OCI-LY7 (cell line): ENCODE measurements at regions not wholly inside any gene's neighbourhood (a gene's known extent, or its start where the extent isn't known, plus 50 kb on each side); places are given as distances from the start of the nearest gene placed in this dataset.
A peak's percentile ranks its signal among the peaks of the same experiment; 100 is the strongest.
"Not testable (repeated sequence)": the region's sequence is repeated elsewhere in the genome, so short reads cannot be mapped to it uniquely, and the experiment has no call there.

ENCODE experiments used
- BruUV-seq: library from RNA; stranded (reverse); fragments of 400-500 nt; replicated peaks from 2 replicates; lab custom pipeline; 2021; lab: Mats Ljungman, UMichigan
- CTCF ChIA-PET: fragments of 300-600 bp; sonication (Branson Sonifier 250); formaldehyde crosslinking; loops from one replicate; lab custom pipeline; 2022; ENCODE audit warnings: antibody characterized with exemption; ENCODE audit not compliant: unreplicated experiment; lab: Charles Lee
- POLR2A ChIA-PET: fragments of 300-600 bp; sonication (Branson Sonifier 250); formaldehyde crosslinking; loops from one replicate; lab custom pipeline; 2022; ENCODE audit warnings: antibody characterized with exemption; lab: Charles Lee
- DNase-seq: peaks from one replicate; pipeline ENCODE4 v3.0.0-alpha.2; 2015; ENCODE audit warnings: low spot score
- H2AFZ ChIP-seq: fragments of 200-600 bp; sonication (generic), shearing (Covaris generic); 2 replicates; pipeline ENCODE4 v1.6.1; 2014; ENCODE audit warnings: mild to moderate bottlenecking, antibody characterized with exemption, low read length, moderate library complexity
- H3K27ac ChIP-seq: fragments of 200-600 bp; sonication (generic); 2 replicates; pipeline ENCODE4 v1.5.1; 2014; ENCODE audit warnings: mixed run types, low read depth, mild to moderate bottlenecking, moderate library complexity, low read length, inconsistent platforms; ENCODE audit not compliant: poor library complexity, severe bottlenecking
- H3K36me3 ChIP-seq: fragments of 200-600 bp; sonication (generic); 2 replicates; pipeline ENCODE4 v1.6.1; 2014; ENCODE audit warnings: mild to moderate bottlenecking, antibody characterized with exemption, low read length, moderate library complexity, mixed read lengths; ENCODE audit not compliant: insufficient read depth
- H3K4me1 ChIP-seq: fragments of 200-600 bp; sonication (generic); 2 replicates; pipeline ENCODE4 v1.5.1; 2014; ENCODE audit warnings: mild to moderate bottlenecking, low read length; ENCODE audit not compliant: insufficient read depth, poor library complexity, severe bottlenecking
- H3K4me2 ChIP-seq: fragments of 200-600 bp; sonication (generic); 2 replicates; pipeline ENCODE4 v1.6.1; 2014; ENCODE audit warnings: mild to moderate bottlenecking, low read length
- H3K4me3 ChIP-seq: fragments of 200-600 bp; sonication (generic); 2 replicates; pipeline ENCODE4 v1.5.1; 2014; ENCODE audit warnings: mild to moderate bottlenecking, low read depth, low read length; ENCODE audit not compliant: poor library complexity, severe bottlenecking
- H3K79me2 ChIP-seq: fragments of 200-600 bp; sonication (generic); 2 replicates; pipeline ENCODE4 v1.6.1; 2016; ENCODE audit warnings: low read depth, mild to moderate bottlenecking, low read length, moderate library complexity, mixed read lengths; ENCODE audit not compliant: insufficient read depth
- H3K9me2 ChIP-seq: fragments of 200-600 bp; sonication (generic); 2 replicates; pipeline ENCODE4 v1.6.1; 2016; ENCODE audit warnings: mild to moderate bottlenecking, low read length, mixed read lengths; ENCODE audit not compliant: insufficient read depth
- H3K9me3 ChIP-seq: fragments of 200-600 bp; sonication (generic); 2 replicates; pipeline ENCODE4 v1.6.1; 2014; ENCODE audit warnings: mild to moderate bottlenecking, mixed run types, low read length, mixed read lengths
- H4K20me1 ChIP-seq: fragments of 200-600 bp; sonication (generic); 2 replicates; pipeline ENCODE4 v1.6.1; 2014; ENCODE audit warnings: mild to moderate bottlenecking, antibody characterized with exemption, low read length, moderate library complexity, mixed read lengths; ENCODE audit not compliant: insufficient read depth
- CTCF ChIP-seq: fragments of 200-600 bp; sonication (generic); conservative IDR thresholded peaks from 2 replicates; pipeline ENCODE4 v1.5.1; 2014; ENCODE audit warnings: mild to moderate bottlenecking, antibody characterized with exemption, low read length, moderate library complexity, mixed read lengths
- EZH2phosphoT487 ChIP-seq: fragments of 200-600 bp; sonication (generic); IDR thresholded peaks from 2 replicates; pipeline ENCODE4 v1.6.1; 2018; ENCODE audit warnings: low read depth, borderline replicate concordance, mild to moderate bottlenecking, mixed run types, antibody characterized with exemption, low read length, moderate library complexity, mixed read lengths
- intact Hi-C: fragments of 100-400 bp; cut with micrococcal nuclease; formaldehyde crosslinking; loops from one replicate; pipeline ENCODE4 v1.10.0; 2022; ENCODE audit not compliant: unreplicated experiment

DNA sequence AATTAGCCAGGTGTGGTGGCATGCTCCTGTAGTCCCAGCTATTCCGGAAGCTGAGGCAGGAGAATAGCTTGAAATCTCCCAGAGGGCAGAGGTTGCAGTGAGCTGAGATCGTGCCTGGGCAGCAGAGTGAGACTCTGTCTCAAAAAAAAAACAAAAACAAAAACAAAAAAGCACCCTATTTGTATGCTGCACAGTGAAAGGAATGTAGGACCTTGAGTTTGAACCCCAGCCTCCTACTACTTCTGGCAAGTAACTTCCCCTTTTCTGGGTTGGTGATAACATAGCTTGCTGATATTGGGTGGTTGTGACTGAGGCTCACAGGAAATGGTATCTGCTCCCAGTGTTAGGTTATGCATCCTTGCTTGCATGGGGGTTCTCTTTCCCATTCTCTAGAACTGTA is 205.3 kb downstream of the BUB3 start:
- Histone ChIP-seq H3K4me3 (no peak overlapping the region), H2AFZ (no peak overlapping the region), H3K9me2 (no peaks in the 10 kb centered on the region), H4K20me1 (no peaks in the 10 kb centered on the region), H3K36me3 (no peaks in the 10 kb centered on the region), H3K27ac (no peak overlapping the region), H3K9me3 (no peaks in the 10 kb centered on the region), H3K4me1 (no peaks in the 10 kb centered on the region), H3K4me2 (no peak overlapping the region), H3K79me2 (no peaks in the 10 kb centered on the region)
- ChIA-PET CTCF (no interaction called here), POLR2A (no interaction called here)
- intact Hi-C loops, result no loop called here
- DNase-seq, result peak; percentile 8
- TF ChIP-seq CTCF (no peak), EZH2phosphoT487 (no peak)
- BruUV-seq, result no TSS peak

DNA sequence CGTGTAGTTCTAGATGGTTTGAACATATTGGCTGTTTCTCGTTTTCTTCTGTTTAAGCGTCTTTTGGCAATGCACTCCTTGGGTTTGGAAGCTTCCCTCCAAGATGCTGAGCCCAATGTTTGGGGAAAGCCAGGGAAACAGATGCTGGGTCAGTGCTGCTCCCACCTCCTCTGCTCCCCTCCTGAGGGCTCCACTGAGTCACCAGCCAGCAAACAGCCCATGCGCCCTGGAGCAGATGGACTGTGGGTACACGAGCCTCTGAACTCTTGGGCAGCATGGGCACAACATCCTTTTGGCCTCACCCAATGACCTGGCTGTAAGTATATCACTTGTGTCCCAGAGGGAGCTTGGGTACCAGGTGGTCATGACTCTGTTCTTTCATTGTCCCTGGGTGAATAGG is 207.6 kb downstream of the BUB3 start:
- Histone ChIP-seq H3K4me1 (no peaks in the 10 kb centered on the region), H2AFZ (no peak overlapping the region), H3K27ac (no peak overlapping the region), H3K9me3 (no peaks in the 10 kb centered on the region), H4K20me1 (no peaks in the 10 kb centered on the region), H3K4me3 (no peak overlapping the region), H3K36me3 (no peaks in the 10 kb centered on the region), H3K9me2 (no peaks in the 10 kb centered on the region), H3K4me2 (no peak overlapping the region), H3K79me2 (no peaks in the 10 kb centered on the region)
- BruUV-seq, result no TSS peak
- no peak for DNase-seq
- intact Hi-C loops, result no loop called here
- CTCF ChIA-PET, result no interaction called here
- POLR2A ChIA-PET, result no interaction called here
- 0 out of 2 replicates have a peak, but pooled peaks have one; percentile 16 for TF ChIP-seq CTCF
- no peak for TF ChIP-seq EZH2phosphoT487

GRCh38 chr10:123367195-123367594 is 213.0 kb downstream of the BUB3 start:
- Histone ChIP-seq H3K36me3 (no peaks in the 10 kb centered on the region), H3K4me1 (no peaks in the 10 kb centered on the region), H3K4me2 (no peak overlapping the region), H3K4me3 (no peak overlapping the region), H3K27ac (no peak overlapping the region), H3K9me2 (no peaks in the 10 kb centered on the region), H4K20me1 (no peaks in the 10 kb centered on the region), H3K9me3 (no peaks in the 10 kb centered on the region), H3K79me2 (no peaks in the 10 kb centered on the region), H2AFZ (no peak overlapping the region)
- no TSS peak for BruUV-seq
- TF ChIP-seq CTCF (no peak), EZH2phosphoT487 (no peak)
- DNase-seq, result no peak
- intact Hi-C loops, result no loop called here
- ChIA-PET POLR2A (no interaction called here), CTCF (interaction anchor here (0.6 kb wide), 1 partner anchor 1870 kb away, joined by 3 read pairs; no protein-coding TSS in a partner anchor)

DNA sequence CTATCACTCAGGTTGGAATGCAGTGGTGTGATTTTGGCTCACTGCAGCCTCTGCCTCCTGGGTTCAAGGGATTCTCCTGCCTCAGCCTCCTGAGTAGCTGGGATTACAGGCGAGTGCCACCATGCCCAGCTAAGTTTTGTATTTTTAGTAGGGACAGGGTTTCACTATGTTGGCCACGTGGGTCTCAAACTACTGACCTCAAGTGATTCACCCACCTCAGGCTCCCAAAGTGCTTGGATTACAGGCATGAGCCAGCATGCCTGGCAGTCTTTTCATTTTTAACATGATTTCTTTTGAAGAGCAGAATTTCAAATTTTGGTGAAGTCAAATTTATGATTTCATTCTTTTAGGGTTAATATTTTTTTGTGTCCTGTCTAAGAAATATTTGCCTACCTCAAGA is 217.4 kb downstream of the BUB3 start:
- H3K9me3 ChIP-seq, H3K9me2 ChIP-seq, POLR2A ChIA-PET, H3K36me3 ChIP-seq, CTCF ChIA-PET, intact Hi-C loops, H3K4me1 ChIP-seq, H3K27ac ChIP-seq, H2AFZ ChIP-seq, H3K4me3 ChIP-seq, BruUV-seq, H3K4me2 ChIP-seq, DNase-seq, H4K20me1 ChIP-seq, H3K79me2 ChIP-seq: not testable (repeated sequence)
